ENCODE measurements at regions not wholly inside any gene's neighbourhood (a gene's known extent, or its start where the extent isn't known, plus 50 kb on each side); places are given as distances from the start of the nearest gene placed in this dataset.
"Not testable (repeated sequence)": the region's sequence is repeated elsewhere in the genome, so short reads cannot be mapped to it uniquely, and the experiment has no call there.

DNA sequence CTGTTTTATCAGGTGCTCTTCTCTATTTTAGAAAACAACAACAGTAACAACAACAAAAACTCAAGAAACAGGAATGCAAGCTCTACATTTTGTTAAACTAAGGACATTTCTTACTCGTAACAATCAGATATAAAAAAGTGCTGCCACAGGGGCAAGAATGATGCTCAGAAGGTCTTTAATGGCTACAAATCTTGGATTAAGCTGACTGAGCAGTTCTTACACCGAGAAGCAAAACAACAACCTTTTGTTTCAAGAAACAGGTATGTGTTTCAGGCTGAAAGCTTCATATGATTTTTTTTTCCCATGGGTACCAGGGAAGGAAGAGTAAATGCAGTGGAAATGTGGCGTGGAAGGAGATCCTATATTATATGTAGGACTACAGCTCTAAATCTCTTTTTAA, 786.8 kb upstream of the FBXO33 start:
- TF ChIP-seq, protein P1, sequence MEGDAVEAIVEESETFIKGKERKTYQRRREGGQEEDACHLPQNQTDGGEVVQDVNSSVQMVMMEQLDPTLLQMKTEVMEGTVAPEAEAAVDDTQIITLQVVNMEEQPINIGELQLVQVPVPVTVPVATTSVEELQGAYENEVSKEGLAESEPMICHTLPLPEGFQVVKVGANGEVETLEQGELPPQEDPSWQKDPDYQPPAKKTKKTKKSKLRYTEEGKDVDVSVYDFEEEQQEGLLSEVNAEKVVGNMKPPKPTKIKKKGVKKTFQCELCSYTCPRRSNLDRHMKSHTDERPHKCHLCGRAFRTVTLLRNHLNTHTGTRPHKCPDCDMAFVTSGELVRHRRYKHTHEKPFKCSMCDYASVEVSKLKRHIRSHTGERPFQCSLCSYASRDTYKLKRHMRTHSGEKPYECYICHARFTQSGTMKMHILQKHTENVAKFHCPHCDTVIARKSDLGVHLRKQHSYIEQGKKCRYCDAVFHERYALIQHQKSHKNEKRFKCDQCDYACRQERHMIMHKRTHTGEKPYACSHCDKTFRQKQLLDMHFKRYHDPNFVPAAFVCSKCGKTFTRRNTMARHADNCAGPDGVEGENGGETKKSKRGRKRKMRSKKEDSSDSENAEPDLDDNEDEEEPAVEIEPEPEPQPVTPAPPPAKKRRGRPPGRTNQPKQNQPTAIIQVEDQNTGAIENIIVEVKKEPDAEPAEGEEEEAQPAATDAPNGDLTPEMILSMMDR (IDR thresholded peaks at IDR 0.05; ENCODE audit: low read depth, low read length) = no peak
- no peak for DNase-seq
- no peak overlapping the region for H3K4me3 ChIP-seq (ENCODE audit: low read depth, low read length)
- peaks cover 36% of the 10 kb centered on the region for H3K27me3 ChIP-seq (ENCODE audit: insufficient read depth, low read depth, severe bottlenecking)
- no peaks in the 10 kb centered on the region for H3K9me3 ChIP-seq (ENCODE audit: severe bottlenecking)
- no peak overlapping the region for H3K27ac ChIP-seq
- no peaks in the 10 kb centered on the region for H3K36me3 ChIP-seq

DNA sequence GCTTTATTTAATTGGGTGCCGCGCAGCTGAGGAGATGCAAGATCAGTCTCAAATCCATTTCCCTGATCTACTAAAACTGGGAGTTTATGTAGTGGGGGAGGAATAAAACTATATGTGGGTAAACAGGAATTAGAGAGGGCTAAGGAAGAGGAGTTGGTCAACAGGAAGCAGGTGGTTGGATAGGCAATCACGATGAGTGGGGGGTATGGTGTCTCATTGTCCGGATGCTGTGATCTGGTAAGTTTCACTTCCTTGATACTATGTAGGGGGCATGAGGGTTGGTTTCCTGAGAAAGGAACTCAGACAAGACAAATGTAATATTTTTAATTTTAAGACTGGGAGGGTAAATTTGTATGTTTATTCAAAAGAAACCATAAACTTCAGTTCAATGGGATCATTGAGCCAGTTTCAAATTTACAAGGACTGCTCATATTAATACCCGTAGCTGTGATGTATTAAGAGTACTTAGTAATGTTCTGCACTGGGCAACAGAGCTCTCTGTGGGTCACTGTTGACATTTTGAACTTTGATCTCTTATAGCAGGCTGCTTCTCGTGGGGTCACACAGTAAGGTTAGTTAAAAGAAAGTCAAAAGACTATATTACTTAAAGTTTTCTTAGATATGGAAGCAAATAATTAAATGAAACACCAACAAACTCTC, 786.2 kb upstream of the FBXO33 start:
- no peaks in the 10 kb centered on the region for H3K36me3 ChIP-seq
- TF ChIP-seq, protein P1 (IDR thresholded peaks at IDR 0.05; ENCODE audit: low read depth, low read length) = no peak
- no peak overlapping the region for H3K27ac ChIP-seq
- H3K27me3 ChIP-seq (ENCODE audit: insufficient read depth, low read depth, severe bottlenecking) = peaks cover 40% of the 10 kb centered on the region
- no peak overlapping the region for H3K4me3 ChIP-seq (ENCODE audit: low read depth, low read length)
- no peak for DNase-seq
- H3K9me3 ChIP-seq (ENCODE audit: severe bottlenecking) = no peaks in the 10 kb centered on the region

DNA sequence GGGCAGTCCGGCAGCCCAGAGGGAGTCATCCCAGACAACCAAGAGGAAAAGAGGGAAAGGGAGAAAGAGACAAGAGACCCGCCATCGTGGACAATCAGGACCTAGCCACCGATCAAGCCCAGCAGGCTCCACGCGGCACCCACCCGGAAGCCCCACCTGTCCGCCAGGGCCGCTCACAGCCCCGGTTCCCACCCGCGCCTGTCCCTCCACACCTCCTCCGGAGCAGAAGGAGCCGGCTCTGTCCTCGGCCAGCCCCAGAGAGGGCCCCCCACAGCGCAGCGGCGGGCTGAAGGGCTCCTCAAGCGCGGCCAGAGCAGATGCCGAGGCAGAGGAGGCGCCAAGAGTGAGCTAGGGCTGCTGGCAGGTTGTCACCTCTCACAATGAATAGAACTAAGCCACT, 784.7 kb upstream of the FBXO33 start:
- TF ChIP-seq, protein P1 (IDR thresholded peaks at IDR 0.05; ENCODE audit: low read depth, low read length) = no peak
- no peak overlapping the region for H3K27ac ChIP-seq
- no peak for DNase-seq

GRCh38 chr14:40216408-40216807, 784.2 kb upstream of the FBXO33 start:
- H3K4me3 ChIP-seq (ENCODE audit: low read depth, low read length); H3K27ac ChIP-seq; DNase-seq; H3K36me3 ChIP-seq; H3K9me3 ChIP-seq (ENCODE audit: severe bottlenecking): not testable (repeated sequence)
- peaks cover 50% of the 10 kb centered on the region for H3K27me3 ChIP-seq (ENCODE audit: insufficient read depth, low read depth, severe bottlenecking)

More for the DNA sequence above, 784.7 kb upstream of the FBXO33 start:
- H3K27me3 ChIP-seq (ENCODE audit: insufficient read depth, low read depth, severe bottlenecking) = peaks cover 50% of the 10 kb centered on the region
- H3K36me3 ChIP-seq = no peaks in the 10 kb centered on the region
- H3K4me3 ChIP-seq (ENCODE audit: low read depth, low read length) = no peak overlapping the region
- H3K9me3 ChIP-seq (ENCODE audit: severe bottlenecking) = no peaks in the 10 kb centered on the region

DNA sequence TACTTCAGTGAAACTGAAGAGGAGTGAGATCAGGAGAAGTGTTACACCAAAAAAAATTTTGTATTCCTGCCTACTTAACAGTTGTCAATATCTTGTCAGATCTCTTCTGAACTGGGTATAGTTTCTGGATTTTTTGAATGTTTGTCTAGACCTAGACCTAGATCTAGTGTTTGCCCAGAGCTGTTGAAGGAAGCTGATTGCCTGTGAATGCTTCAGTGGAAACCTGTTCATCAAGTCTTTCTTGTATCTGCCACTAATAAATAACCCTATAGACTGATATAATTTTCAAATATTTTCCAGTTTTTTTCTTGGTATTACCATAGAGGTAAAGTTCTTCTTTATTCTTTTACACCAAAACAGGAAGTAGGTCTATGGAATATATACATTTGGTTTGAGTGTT, 781.5 kb upstream of the FBXO33 start:
- peaks cover 54% of the 10 kb centered on the region for H3K27me3 ChIP-seq (ENCODE audit: insufficient read depth, low read depth, severe bottlenecking)
- no peak overlapping the region for H3K4me3 ChIP-seq (ENCODE audit: low read depth, low read length)
- no peak for DNase-seq
- H3K9me3 ChIP-seq (ENCODE audit: severe bottlenecking) = no peaks in the 10 kb centered on the region
- no peak overlapping the region for H3K27ac ChIP-seq
- no peaks in the 10 kb centered on the region for H3K36me3 ChIP-seq
- TF ChIP-seq, protein P1 (IDR thresholded peaks at IDR 0.05; ENCODE audit: low read depth, low read length) = no peak

GRCh38 chr14:40204441-40205175, 772.4 kb upstream of the FBXO33 start:
- Histone ChIP-seq H3K27ac (no peak overlapping the region), H3K36me3 (no peaks in the 10 kb centered on the region), H3K4me3 (ENCODE audit: low read depth, low read length) (no peak overlapping the region), H3K27me3 (ENCODE audit: insufficient read depth, low read depth, severe bottlenecking) (peaks cover 3% of the 10 kb centered on the region), H3K9me3 (ENCODE audit: severe bottlenecking) (no peaks in the 10 kb centered on the region)
- TF ChIP-seq, protein P1 (IDR thresholded peaks at IDR 0.05; ENCODE audit: low read depth, low read length) = no peak
- DNase-seq = no peak

Measured in WERI-Rb-1 (cell line).